GM12892 (cell line): ENCODE measurements at regions not wholly inside any gene's neighbourhood (a gene's known extent, or its start where the extent isn't known, plus 50 kb on each side); places are given as distances from the start of the nearest gene placed in this dataset.
"Not testable (repeated sequence)": the region's sequence is repeated elsewhere in the genome, so short reads cannot be mapped to it uniquely, and the experiment has no call there.

Source experiments
- DNase-seq: peaks from one replicate; pipeline ENCODE4 v3.0.0; 2011; ENCODE audit not compliant: insufficient read length
- FAIRE-seq: peaks from 2 replicates; lab custom pipeline; 2011; peaks lifted over from hg19 to GRCh38; lab: Jason Lieb, UNC
- POLR2A ChIP-seq: IDR thresholded peaks from 2 replicates; pipeline ENCODE4 v1.6.1; 2011; ENCODE audit warnings: low read depth, low read length, control low read depth
- POLR2AphosphoS5 ChIP-seq: IDR thresholded peaks from 2 replicates; pipeline ENCODE4 v1.6.1; 2011; ENCODE audit warnings: low read depth, low read length, control low read depth
- TAF1 ChIP-seq: IDR thresholded peaks from 2 replicates; pipeline ENCODE4 v1.6.1; 2011; ENCODE audit warnings: low read depth, mild to moderate bottlenecking, control low read depth, low read length, borderline replicate concordance

DNA sequence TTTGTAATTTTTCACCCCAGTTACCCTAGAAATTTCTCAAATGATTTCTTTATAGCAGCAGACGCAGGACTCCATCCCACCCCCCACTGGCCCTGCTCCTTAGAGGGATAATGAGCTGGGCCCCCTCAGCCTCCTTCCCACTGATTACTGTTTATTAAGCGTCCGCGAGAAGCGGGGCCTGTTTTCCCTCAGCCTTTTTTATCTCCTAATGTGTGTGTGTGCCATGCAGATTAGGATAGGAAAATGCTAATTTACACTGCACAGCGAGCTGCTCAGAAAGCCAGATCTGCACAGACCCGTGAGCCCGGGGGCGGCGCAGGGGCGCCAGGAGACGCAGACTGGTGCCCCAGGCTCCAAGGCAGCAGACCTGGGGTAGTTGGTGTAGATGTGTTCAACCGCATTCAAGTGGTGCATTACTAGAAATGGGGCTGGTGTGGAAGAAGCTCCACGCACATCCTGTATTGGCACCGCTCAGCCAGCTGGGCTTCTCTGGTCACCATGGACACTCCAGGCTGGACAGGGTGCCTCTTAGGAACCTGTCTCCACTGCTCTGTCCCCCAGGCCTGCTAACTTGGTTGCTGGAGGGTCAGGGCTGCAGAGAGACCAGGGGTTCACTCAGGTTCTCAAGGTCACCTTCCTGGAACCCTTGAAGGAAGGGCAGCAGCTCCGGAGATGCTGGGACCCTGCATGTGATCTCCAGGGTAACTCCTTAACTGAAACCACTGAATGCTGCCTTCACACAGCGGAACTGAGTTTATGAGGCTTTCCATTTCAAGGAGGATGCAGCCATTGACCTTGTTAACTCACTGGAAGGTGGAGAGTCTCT is 256.3 kb downstream of the ERMARD start:
- TF ChIP-seq TAF1 (no peak), POLR2AphosphoS5 (no peak), POLR2A (no peak)
- DNase-seq (no peak), FAIRE-seq (no peak)

- no peak for TF ChIP-seq POLR2AphosphoS5
- no peak for TF ChIP-seq POLR2A
- TF ChIP-seq TAF1, result no peak
- FAIRE-seq, result no peak
- DNase-seq, result no peak
Measured at GRCh38 chr6:170006900-170007467, 255.6 kb downstream of the ERMARD start.

DNA sequence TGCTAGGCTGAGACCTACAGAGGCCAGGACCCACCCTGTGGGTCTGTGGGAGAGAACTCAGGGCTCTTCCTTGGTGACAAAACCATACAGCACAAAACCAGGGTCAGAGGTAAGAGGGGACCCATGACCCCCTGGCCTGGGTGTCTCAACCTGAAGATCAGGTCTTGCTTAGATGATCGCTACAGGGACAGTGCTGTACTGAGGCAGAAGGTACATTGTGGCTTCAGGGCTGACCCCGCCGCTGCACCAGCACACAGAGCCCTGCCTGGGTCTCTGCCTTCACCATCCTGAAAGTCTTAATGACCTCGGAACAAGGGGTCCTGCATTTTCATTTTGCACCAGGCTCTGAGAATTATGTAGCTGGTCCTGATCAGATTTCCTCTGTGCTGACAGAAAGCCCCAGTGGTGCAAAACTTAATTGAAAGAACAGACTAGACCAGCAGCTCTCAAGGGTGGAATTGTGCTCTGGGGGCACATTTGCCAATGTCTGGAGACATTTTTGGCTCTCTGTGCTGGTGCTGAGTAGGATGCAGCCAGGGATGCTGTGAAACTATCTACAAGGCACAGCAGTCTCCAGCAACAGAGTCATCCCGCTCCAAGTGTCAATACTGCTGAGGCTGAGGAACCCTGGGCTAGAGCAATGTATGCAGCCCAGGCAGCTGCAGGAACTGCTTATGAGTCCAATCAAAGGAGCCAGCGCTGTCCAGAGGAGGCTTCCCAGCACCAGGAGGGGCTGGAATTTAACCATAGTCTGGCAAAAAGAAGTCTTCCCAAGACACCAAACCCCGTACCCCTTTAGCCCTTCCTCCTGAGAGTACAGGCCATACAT is 254.9 kb downstream of the ERMARD start:
- no peak for DNase-seq
- no peak for FAIRE-seq
- TF ChIP-seq TAF1, result no peak
- TF ChIP-seq POLR2AphosphoS5, result no peak
- TF ChIP-seq POLR2A, result no peak

DNA sequence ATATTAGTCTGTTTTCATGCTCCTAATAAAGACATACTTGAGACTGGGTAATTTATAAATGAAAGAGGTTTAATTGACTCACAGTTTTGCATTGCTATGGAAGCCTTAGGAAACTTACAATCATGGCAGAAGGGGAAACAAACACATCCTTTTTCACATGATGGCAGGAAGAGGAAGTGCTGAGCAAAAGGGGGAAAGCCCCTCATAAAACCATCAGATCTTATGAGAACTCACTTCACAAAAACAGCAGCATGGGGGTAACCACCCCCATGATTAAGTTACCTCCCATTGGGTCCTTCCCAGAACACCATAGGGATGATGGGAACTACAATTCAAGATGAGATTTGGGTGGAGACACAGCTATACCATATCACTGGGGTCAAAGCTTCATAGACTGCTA is 254.2 kb downstream of the ERMARD start:
- no peak for TF ChIP-seq POLR2A
- no peak for TF ChIP-seq POLR2AphosphoS5
- no peak for TF ChIP-seq TAF1
- DNase-seq (no peak), FAIRE-seq (no peak)

DNA sequence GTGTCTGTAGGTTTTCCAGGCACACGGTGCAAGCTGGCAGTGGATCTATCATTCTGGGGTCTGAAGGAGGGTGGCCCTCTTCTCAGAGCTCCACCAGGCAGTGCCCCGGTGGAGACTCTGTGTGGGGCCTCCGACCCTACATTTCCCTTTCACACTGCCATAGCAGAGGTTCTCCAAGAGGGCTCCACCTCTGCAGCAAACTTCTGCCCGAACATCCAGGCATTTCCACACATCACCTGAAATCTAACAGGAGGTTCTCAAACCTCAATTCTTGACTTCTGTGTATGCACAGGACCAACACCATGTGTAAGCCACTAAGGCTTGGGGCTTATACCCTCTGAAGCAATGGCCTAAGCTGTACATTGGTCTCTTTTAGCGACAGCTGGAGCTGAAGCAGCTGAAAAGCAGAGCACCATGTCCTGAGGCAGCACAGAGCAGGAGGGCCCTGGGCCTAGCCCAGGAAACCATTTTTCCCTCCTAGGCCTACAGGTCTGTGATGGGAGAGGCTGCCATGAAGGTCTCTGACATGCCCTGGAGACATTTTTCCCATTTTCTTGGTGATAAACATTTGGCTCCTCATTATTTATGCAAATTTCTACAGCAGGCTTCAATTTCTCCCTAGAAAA is 253.3 kb downstream of the ERMARD start:
- DNase-seq (no peak), FAIRE-seq (no peak)
- TF ChIP-seq POLR2AphosphoS5, result no peak
- no peak for TF ChIP-seq POLR2A
- no peak for TF ChIP-seq TAF1

DNA sequence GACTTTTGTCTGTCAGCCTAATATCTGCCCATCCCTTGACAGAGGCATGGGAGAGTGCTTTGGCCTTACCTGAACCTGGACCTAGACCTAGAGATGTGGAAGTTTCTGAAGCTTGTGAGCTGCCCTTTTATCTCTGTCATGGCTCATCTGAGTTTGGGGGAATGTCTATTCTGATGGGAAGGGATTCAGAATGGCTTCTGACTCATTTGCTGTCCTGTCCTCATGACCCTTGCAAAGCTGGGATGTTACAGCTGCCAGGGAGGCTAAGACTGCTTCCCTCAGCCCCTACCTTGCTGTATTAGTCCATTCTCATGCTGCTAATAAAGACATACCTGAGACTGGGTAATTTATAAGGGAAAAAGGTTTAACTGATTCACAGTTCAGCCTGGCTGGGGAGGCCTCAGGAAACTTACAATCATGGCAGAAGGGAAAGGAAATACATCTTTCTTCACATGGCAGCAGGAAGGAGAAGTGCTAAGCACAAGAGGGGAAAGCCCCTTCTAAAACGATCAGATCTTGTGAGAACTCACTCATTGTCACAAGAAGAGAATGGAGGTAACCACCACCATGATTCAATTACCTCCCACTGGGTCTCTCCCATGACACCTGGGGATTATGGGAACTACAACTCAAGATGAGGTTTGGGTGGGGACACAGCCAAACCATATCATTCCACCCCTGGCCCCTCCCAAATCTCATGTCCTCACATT is 252.2 kb downstream of the ERMARD start:
- no peak for FAIRE-seq
- no peak for DNase-seq
- TF ChIP-seq POLR2AphosphoS5 (no peak), POLR2A (no peak), TAF1 (no peak)

DNA sequence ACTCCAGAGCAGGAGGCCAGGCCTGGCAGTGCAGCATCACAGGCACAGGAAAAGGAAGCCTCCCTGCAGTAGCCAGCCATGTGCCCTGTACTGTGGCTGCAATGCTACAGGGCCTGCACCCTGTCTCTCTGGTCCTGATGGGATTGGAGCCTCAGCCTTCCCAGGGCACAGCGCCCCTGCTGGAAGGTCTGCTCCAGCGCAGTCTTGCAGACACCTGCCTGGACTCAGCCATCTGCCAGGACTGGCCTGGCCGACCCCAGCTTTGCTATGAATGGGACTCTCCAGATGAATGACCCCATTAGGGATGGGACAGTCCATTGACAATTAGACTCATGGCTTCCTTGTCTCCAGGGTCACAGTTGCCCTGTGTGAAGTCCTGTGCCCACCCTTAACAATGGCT is 251.6 kb downstream of the ERMARD start:
- no peak for TF ChIP-seq TAF1
- TF ChIP-seq POLR2A, result no peak
- TF ChIP-seq POLR2AphosphoS5, result no peak
- FAIRE-seq, result no peak
- no peak for DNase-seq

- DNase-seq, FAIRE-seq: not testable (repeated sequence)
Measured at GRCh38 chr6:170001782-170002181, 250.4 kb downstream of the ERMARD start.

- TF ChIP-seq POLR2AphosphoS5, result no peak
- no peak for TF ChIP-seq TAF1
- no peak for TF ChIP-seq POLR2A
- DNase-seq, result no peak
- FAIRE-seq, result no peak
Measured at GRCh38 chr6:170000071-170000843, 248.8 kb downstream of the ERMARD start.

- DNase-seq (no peak), FAIRE-seq (no peak)
- TF ChIP-seq TAF1, result no peak
- no peak for TF ChIP-seq POLR2AphosphoS5
- TF ChIP-seq POLR2A, result no peak
Measured at GRCh38 chr6:169999367-169999766, 247.9 kb downstream of the ERMARD start.

GRCh38 chr6:169998457-169998856 is 247.0 kb downstream of the ERMARD start:
- FAIRE-seq (no peak), DNase-seq (no peak)
- TF ChIP-seq POLR2AphosphoS5, result no peak
- no peak for TF ChIP-seq POLR2A
- TF ChIP-seq TAF1, result no peak

DNA sequence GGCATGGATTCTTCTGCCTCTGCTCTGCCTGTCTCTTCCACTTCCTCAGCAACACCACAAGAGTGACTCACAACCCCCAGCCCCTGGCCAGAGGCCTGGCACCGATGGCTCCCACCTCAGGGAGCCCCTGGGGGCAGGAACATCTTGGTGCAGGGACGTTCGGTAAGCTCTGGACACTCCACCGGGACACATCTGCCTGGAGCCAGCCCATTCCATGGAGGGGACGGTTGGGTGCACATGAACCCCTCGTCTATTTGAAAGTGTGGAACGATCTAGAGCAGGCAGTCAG is 246.5 kb downstream of the ERMARD start:
- TF ChIP-seq POLR2A (no peak), TAF1 (no peak), POLR2AphosphoS5 (no peak)
- no peak for FAIRE-seq
- DNase-seq, result no peak
